ENCODE measurements at regions not wholly inside any gene's neighbourhood (a gene's known extent, or its start where the extent isn't known, plus 50 kb on each side); places are given as distances from the start of the nearest gene placed in this dataset.

- POLR2A ChIA-PET (ENCODE audit: low non-redundant PET), result no interaction called here
Observed at GRCh38 chr4:123216946-123217345, 179.6 kb upstream of the SPRY1 start.

DNA sequence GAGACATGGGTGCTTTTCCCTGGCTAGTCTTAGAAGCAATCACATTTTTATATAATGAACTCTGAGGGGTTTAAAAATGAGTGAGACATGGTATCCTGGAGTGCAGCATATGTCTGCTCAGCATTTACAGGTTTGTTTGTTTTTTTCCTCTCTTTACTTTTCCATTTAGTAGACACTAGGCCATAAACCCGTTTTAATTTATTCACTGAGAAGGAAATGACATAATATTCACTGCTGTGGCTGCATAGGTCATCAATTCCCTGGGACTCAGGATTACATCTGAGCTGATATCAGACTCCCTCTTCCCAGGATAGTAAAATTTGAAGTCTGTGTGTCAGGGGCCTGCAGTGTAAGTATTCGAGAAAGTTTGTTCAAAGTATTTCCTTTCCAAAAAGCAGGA lies 178.9 kb upstream of the SPRY1 start:
- ChIA-PET POLR2A (ENCODE audit: low non-redundant PET) (no interaction called here), CTCF (interaction anchor here (0.7 kb wide), 1 partner anchor 255 kb away, joined by 6 read pairs; no protein-coding TSS in a partner anchor)
- DNase-seq (ENCODE audit: low spot score), result no peak
- no peak overlapping the region for H3K27ac ChIP-seq
- TF ChIP-seq CTCF (conservative IDR thresholded peaks at IDR 0.05; ENCODE audit: low read depth), result no peak

More at GRCh38 chr4:123216946-123217345, 179.6 kb upstream of the SPRY1 start:
- H3K27ac ChIP-seq, result no peak overlapping the region
- no peak for DNase-seq (ENCODE audit: low spot score)
- CTCF ChIA-PET, result no interaction called here
- TF ChIP-seq CTCF (conservative IDR thresholded peaks at IDR 0.05; ENCODE audit: low read depth), result no peak

DNA sequence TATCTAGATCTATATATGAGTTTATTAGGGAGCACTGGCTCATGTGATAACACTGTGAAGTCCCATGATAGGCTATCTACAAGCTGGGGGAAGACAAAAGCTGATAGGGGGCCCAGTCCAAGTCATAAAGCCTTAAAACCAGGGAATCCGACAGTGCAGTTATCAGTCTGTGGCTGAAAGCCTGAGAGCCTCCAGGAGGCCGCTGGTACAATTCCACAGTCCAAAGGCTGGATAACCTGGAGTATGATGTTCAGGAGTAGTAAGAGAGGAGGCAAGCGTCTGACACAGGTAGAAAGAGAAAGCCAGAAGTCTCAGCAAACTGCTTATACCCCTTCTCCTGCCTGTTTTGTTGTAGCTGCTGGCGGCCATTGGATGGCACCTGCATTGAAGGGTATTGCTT lies 177.6 kb upstream of the SPRY1 start:
- CTCF ChIA-PET, result no interaction called here
- POLR2A ChIA-PET (ENCODE audit: low non-redundant PET), result no interaction called here
- DNase-seq (ENCODE audit: low spot score), result no peak
- no peak overlapping the region for H3K27ac ChIP-seq
- TF ChIP-seq CTCF (conservative IDR thresholded peaks at IDR 0.05; ENCODE audit: low read depth), result no peak

GRCh38 chr4:123229286-123229685 lies 167.3 kb upstream of the SPRY1 start:
- DNase-seq (ENCODE audit: low spot score), result no peak
- no peak for TF ChIP-seq CTCF (conservative IDR thresholded peaks at IDR 0.05; ENCODE audit: low read depth)
- POLR2A ChIA-PET (ENCODE audit: low non-redundant PET), result no interaction called here
- H3K27ac ChIP-seq, result no peak overlapping the region
- CTCF ChIA-PET, result no interaction called here

GRCh38 chr4:123230061-123230460 lies 166.5 kb upstream of the SPRY1 start:
- no peak for TF ChIP-seq CTCF (conservative IDR thresholded peaks at IDR 0.05; ENCODE audit: low read depth)
- ChIA-PET CTCF (no interaction called here), POLR2A (ENCODE audit: low non-redundant PET) (no interaction called here)
- no peak for DNase-seq (ENCODE audit: low spot score)
- H3K27ac ChIP-seq, result no peak overlapping the region

GRCh38 chr4:123232439-123232838 lies 164.2 kb upstream of the SPRY1 start:
- POLR2A ChIA-PET (ENCODE audit: low non-redundant PET), result no interaction called here
- DNase-seq (ENCODE audit: low spot score), result no peak
- H3K27ac ChIP-seq, result no peak overlapping the region
- no peak for TF ChIP-seq CTCF (conservative IDR thresholded peaks at IDR 0.05; ENCODE audit: low read depth)
- CTCF ChIA-PET, result no interaction called here

Measured in RWPE1 (cell line).